GM19025 (cell line): ENCODE measurements at regions not wholly inside any gene's neighbourhood (a gene's known extent, or its start where the extent isn't known, plus 50 kb on each side); places are given as distances from the start of the nearest gene placed in this dataset.
A peak's percentile ranks its signal among the peaks of the same experiment; 100 is the strongest.

Experiments used
- ATAC-seq: cut with Tn5 transposase; IDR thresholded peaks from one replicate; pipeline ENCODE4 v1.9.1; 2021; ENCODE audit warnings: mild to moderate bottlenecking, low read depth, moderate library complexity; ENCODE audit not compliant: unreplicated experiment

DNA sequence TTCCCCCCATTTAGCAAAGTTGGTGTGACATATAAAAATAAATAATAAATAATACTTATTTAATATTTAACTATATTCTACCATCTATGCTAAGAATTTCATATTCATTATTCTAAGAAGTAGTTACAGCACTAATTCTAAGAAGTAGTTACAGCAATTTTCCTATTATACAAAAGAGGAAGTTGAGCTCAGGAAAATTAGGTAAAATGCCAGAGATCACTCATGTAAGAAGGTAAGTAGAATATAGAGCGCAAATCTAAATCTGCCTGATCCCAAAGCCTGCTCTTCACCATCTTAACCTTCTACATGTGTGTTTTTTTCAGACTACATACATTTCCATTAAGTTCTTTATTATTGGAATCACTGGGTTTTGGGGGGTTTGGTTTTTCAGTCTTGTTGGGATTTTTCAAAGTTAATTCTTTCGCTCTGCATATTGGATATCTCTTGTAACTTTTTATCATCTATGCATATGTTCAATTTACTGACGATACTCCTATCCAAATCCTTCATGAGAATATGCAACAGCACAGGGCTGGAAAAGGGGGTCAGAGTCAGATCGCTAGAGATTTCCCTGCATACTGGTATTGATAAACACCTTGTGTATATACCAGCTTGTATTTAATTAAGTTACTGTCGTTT lies 852.1 kb downstream of the MAT2B start:
- no peak for ATAC-seq

GRCh38 chr5:164358531-164359259 lies 853.3 kb downstream of the MAT2B start:
- ATAC-seq, result peak; percentile 73

GRCh38 chr5:164359260-164360255 lies 854.1 kb downstream of the MAT2B start:
- ATAC-seq, result peak; percentile 31

GRCh38 chr5:164360589-164360988 lies 855.2 kb downstream of the MAT2B start:
- ATAC-seq, result peak; percentile 30

DNA sequence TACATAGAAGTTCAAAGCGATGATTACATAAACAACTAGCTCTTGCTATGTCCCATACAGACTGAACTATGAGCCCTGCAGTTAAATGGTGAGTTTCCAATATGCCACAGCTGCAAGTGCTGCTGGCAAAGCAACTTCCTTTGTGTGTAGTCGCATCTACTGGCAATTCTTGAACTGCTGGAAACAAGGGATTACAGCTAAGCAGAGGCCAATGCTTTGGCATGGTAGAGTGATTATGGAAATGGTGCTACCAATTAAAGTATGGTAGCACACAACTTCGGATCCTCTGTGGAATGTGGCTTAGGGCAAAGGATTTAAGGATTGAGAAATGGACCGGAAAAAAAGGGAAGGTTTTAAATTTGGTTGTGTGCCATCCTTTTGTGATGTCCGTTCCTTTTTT lies 856.6 kb downstream of the MAT2B start:
- no peak for ATAC-seq

DNA sequence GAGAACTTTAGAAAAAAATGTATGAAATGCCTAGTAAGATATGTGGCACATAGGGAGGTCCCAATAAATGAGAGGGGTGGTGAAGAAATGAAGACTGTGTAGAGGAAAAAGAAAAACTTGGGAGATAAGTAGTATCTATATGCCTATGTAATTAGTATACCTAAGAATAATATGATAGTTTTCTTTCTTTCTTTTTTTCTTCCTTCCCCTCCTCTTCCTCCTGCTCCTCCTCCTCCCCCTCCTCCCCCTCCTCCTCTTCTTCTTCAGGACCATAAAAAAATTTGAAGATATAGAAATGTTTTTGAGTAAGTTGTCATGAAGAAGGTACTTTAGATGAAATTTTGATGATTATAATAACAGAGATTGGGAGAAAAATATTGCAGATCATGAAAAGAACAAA lies 857.4 kb downstream of the MAT2B start:
- ATAC-seq, result no peak

DNA sequence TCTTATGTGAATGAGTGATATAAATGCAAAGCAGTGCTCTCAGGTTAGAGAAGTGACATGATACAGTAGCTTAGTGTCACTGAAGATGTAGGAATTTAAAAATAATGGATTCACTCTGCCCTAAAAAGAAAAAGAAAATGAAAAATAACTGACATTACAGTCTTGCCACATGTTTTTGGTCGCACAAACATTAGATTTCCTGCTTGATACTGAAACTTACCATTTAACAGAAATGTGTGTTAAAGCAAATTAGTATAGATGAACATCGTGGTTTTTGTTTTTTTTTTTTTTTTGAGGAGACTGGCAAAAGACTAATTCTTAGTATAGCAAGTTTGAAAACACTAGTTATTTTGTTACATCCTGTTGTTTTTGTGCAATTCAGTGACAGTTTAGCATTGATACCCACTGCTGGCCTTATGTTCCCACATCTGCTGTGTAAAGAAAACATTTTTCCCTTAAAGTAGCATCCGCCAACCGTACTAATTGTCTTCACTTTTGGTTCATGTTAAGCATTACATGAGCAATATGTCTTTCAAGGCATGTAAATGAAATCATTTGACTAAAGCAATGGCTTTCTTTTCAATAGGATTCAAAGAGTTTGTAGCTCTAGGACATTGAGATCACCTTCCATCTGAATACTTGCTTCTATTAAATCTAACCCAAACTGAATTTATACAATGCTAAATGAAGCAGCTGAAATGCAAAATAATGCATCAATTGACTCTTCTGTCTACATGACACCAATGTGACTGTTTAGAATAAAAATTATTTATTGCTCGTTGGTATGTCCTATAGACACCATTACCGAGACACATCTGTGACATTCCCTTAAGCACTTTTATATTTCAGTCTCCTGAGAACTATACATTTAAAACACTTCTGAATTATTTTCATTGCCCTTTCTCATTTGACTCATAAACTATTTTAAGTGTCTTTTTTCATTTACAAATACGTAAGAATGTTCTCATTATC lies 859.1 kb downstream of the MAT2B start:
- no peak for ATAC-seq

DNA sequence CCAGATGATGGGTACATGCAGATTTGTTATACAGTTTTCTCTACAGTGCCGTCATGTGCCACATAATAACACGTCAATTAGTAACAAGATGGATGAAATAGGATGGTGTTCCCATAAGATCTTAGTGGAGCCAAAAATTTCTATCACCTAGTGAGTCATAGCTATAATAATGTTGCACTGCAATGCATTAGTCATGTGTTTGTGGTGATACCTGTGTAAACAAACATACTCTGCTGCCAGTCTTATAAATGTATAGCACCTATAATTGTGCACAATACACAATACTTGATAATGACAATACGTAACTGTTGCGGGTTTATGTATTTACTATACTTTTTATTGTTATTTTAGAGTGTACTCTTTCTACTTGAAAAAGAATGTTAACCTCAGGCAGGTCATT lies 865.4 kb downstream of the MAT2B start:
- ATAC-seq, result no peak

DNA sequence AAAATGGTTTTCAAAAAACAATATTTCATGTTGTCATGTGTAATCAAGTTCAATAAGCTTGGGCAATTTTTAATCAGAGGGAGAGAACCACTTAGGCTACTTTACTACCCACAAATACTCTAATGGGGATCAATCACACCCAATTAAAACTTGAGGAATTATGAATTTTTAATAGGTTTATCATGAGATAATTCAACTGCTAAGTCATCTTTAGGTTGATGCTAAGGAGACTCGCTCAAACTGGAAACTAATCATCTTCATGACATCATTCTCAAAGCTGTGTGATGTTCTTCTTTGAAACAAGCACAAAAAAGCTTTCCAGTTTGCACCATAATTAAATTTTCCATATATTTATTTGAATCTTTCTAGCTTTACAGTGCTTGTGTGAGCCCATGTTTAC lies 867.5 kb downstream of the MAT2B start:
- ATAC-seq, result no peak

DNA sequence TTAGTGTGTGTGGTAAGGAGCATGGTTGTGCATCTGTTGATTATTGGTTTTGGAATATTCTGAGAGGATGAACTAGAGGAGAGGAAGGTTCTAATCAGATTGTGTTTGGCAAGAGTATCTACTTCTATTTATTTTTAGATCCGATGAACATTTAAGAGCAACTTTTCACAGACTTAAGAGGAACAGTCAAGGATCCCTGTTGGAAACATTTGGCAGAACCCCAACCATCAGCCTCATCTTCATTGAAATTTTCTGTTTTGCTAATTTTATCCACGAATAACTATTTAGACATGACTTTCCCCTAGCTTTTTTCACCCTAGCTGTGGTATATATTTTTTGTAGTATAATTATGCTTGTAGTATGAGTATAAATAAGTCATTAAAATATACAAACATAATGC lies 868.5 kb downstream of the MAT2B start:
- ATAC-seq, result no peak

DNA sequence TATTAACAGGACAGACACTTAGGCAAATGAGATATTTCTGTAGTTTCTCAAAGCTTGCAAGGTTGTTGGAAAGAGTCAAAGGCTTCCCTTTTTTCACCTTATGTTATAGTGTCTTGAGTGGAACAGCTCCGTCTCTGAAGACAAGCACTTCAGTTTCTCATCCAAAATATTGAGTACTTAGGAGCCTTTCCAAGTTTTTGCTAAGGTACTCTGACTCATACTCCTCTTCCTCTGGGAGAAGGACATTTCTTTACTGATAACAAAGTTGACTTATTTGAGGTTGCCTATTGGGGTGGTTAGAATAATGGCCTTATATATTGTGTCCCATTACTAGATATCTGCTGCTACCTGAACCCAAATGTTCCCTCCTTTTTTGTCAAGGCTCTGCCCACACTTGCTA lies 869.6 kb downstream of the MAT2B start:
- no peak for ATAC-seq

- no peak for ATAC-seq
Measured at GRCh38 chr5:164376843-164377242, 871.4 kb downstream of the MAT2B start.

- ATAC-seq, result no peak
Measured at GRCh38 chr5:164377746-164378145, 872.3 kb downstream of the MAT2B start.

DNA sequence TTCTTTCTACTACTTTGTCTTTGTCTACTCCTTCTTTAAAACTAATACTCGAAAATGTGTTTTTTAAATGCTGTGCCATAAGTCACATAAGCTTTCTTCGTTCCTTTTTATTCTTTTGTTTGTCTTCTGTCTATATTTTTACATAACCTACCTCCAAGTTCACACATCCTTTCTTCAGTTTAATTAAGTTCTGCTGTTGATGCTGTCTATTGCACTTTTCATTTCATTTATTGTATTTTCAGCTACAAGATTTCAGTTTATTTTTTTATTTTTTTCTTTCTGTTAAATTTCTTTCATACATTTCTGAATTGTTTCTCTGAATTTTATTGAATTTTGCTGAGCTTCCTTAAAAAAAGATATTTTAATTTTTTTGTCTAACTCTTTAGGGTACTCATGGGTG lies 878.2 kb downstream of the MAT2B start:
- no peak for ATAC-seq

DNA sequence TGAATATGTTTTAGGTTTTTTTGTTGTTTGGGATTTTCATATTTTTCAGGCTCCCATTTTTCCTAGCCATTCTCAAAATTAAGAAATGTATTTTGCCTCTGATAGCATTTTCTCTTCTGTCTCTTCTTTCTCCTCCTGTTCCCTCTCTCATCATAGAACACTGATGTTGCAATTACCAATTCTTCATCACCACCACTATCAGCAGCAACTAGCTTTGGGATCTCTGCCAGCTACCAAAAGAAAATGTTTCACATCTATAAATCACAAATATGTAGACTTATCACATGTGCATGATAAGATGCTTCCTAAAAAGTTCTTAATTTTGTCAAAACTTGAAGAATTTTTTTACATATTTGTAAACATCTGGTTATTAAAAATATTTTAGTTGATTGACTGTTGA lies 887.1 kb downstream of the MAT2B start:
- ATAC-seq, result no peak

GRCh38 chr5:164394686-164395194 lies 889.3 kb downstream of the MAT2B start:
- no peak for ATAC-seq

GRCh38 chr5:164412531-164412930 lies 907.1 kb downstream of the MAT2B start:
- ATAC-seq, result no peak

DNA sequence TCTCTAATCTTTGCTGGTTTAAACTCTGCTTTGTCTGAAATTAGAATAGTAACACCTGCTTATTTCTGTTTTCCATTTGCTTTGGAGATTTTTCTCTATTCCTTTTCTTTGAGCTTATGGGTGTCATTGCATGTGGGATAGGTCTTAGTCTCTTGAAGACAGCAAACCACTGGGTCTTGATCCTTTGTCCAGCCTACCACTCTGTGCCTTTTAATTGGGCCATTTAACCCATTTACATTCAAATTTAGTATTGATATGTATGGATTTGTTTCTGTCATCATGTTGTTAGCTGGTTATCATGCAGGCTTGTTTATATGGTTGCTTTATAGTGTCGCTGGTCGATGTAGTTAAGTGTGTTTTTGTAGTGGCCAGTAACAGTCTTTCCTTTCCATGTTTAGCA lies 914.7 kb downstream of the MAT2B start:
- no peak for ATAC-seq

GRCh38 chr5:164422400-164422799 lies 917.0 kb downstream of the MAT2B start:
- ATAC-seq, result no peak
